Keratinocyte (primary cell): ENCODE measurements at regions not wholly inside any gene's neighbourhood (a gene's known extent, or its start where the extent isn't known, plus 50 kb on each side); places are given as distances from the start of the nearest gene placed in this dataset.

Experiments used
- DNase-seq: peaks from one replicate; pipeline ENCODE4 v3.0.0-alpha.2; 2011; ENCODE audit warnings: low read depth, missing footprints, low spot score
- FAIRE-seq: peaks from 2 replicates; lab custom pipeline; 2011; peaks lifted over from hg19 to GRCh38; lab: Jason Lieb, UNC
- H2AFZ ChIP-seq: 2 replicates; pipeline ENCODE4 v1.6.0; 2012; ENCODE audit warnings: low read length, control low read depth, inconsistent platforms; ENCODE audit not compliant: control insufficient read depth
- H3K27ac ChIP-seq: 2 replicates; pipeline ENCODE4 v1.5.1; 2011; ENCODE audit warnings: low read length; ENCODE audit not compliant: control insufficient read depth, insufficient read depth
- H3K27me3 ChIP-seq: 3 replicates; pipeline ENCODE4 v1.6.0; 2011; ENCODE audit warnings: low read length; ENCODE audit not compliant: control insufficient read depth, insufficient read depth; ENCODE audit errors: extremely low read depth
- H3K36me3 ChIP-seq, 2 experiments: 2 replicates in 1 of 2; 3 replicates in 1 of 2; pipeline ENCODE4 v1.5.1; 2011; ENCODE audit warnings: low read length in 2 of 2, mild to moderate bottlenecking in 1 of 2; ENCODE audit not compliant: control insufficient read depth in 2 of 2, insufficient read depth in 2 of 2; ENCODE audit errors: extremely low read depth in 1 of 2
- H3K4me1 ChIP-seq: 3 replicates; pipeline ENCODE4 v1.5.1; 2011; ENCODE audit warnings: low read length; ENCODE audit not compliant: control insufficient read depth, insufficient read depth; ENCODE audit errors: extremely low read depth
- H3K4me2 ChIP-seq: 3 replicates; pipeline ENCODE4 v1.6.0; 2011; ENCODE audit warnings: low read depth, low read length; ENCODE audit not compliant: control insufficient read depth, insufficient read depth; ENCODE audit errors: extremely low read depth
- H3K4me3 ChIP-seq, 3 experiments: fragments of 200-600 bp in 1 of 3; sonication (generic) in 1 of 3; 2 replicates in 2 of 3; 3 replicates in 1 of 3; pipeline ENCODE4 v1.5.1; 2011 to 2016; ENCODE audit warnings: low read length in 3 of 3, mild to moderate bottlenecking in 3 of 3, control low read depth in 2 of 3, inconsistent platforms in 1 of 3, low read depth in 1 of 3, mixed read lengths in 1 of 3, mixed run types in 1 of 3, moderate library complexity in 1 of 3; ENCODE audit not compliant: control insufficient read depth in 2 of 3, insufficient read depth in 2 of 3; ENCODE audit errors: extremely low read depth in 1 of 3
- H3K79me2 ChIP-seq: 2 replicates; pipeline ENCODE4 v1.6.0; 2012; ENCODE audit warnings: low read length; ENCODE audit not compliant: control insufficient read depth, insufficient read depth
- H3K9ac ChIP-seq: 3 replicates; pipeline ENCODE4 v1.6.0; 2011; ENCODE audit warnings: low read length; ENCODE audit not compliant: control insufficient read depth, insufficient read depth; ENCODE audit errors: extremely low read depth
- H3K9me1 ChIP-seq: 3 replicates; pipeline ENCODE4 v1.6.0; 2011; ENCODE audit warnings: low read length; ENCODE audit not compliant: control insufficient read depth, insufficient read depth; ENCODE audit errors: extremely low read depth
- H3K9me3 ChIP-seq: 2 replicates; pipeline ENCODE4 v1.5.1; 2012; ENCODE audit warnings: low read depth, low read length; ENCODE audit not compliant: control insufficient read depth
- H4K20me1 ChIP-seq: 3 replicates; pipeline ENCODE4 v1.6.0; 2011; ENCODE audit warnings: low read length; ENCODE audit not compliant: control insufficient read depth, insufficient read depth; ENCODE audit errors: extremely low read depth
- EZH2 ChIP-seq: IDR thresholded peaks from one replicate; pipeline ENCODE4 v1.6.1; 2012; ENCODE audit warnings: inconsistent platforms, mild to moderate bottlenecking, low read length, moderate library complexity
- dilution Hi-C: fragments of 300-500 bp; cut with MboI; formaldehyde crosslinking; loops from one replicate; pipeline ENCODE4 v1.7.0; 2020; ENCODE audit warnings: low sequenced_read_pairs; ENCODE audit not compliant: extremely low pct_ligation_motif_present
- TF ChIP-seq, protein P1 (sequence below), 3 experiments: IDR thresholded peaks in 1 of 3; conservative IDR thresholded peaks in 1 of 3; optimal IDR thresholded peaks in 1 of 3; 2 replicates in 2 of 3; 3 replicates in 1 of 3; pipeline versions ENCODE3 to v1.5.1; 2011; ENCODE audit warnings: low read length in 3 of 3, mild to moderate bottlenecking in 3 of 3, moderate library complexity in 2 of 3, control low read depth in 1 of 3, inconsistent platforms in 1 of 3; ENCODE audit not compliant: insufficient read depth in 2 of 3; ENCODE audit errors: extremely low read depth in 1 of 3

DNA sequence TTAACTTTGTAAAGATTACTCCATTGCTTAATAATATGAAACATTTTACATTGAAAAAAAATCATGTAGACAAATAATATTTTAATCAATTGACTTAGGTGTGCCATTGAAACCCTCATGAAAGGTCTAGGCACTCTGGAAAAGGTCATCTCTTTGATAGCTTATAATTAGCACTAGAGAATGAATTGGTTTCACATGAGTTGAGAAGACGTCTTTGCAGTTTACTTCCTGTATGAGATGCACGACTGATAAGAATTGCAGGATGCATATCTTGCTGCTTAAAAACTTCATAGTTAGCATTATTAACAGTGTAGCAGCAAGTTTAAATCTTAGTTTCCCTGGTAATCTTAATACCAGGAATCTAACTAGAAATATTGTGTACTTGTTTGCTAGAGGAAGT lies 614.2 kb upstream of the COBL start:
- Histone ChIP-seq H3K4me2 (no peak overlapping the region), H3K4me3 (no peak overlapping the region), H3K27ac (no peak overlapping the region), H3K27me3 (no peaks in the 10 kb centered on the region), H3K36me3 (no peaks in the 10 kb centered on the region), H3K9me3 (no peaks in the 10 kb centered on the region), H3K9me1 (no peaks in the 10 kb centered on the region), H2AFZ (no peak overlapping the region), H3K79me2 (no peaks in the 10 kb centered on the region), H3K4me1 (no peaks in the 10 kb centered on the region), H4K20me1 (no peaks in the 10 kb centered on the region), H3K9ac (no peak overlapping the region)
- dilution Hi-C loops = no loop called here
- no peak for TF ChIP-seq EZH2
- TF ChIP-seq, protein P1, sequence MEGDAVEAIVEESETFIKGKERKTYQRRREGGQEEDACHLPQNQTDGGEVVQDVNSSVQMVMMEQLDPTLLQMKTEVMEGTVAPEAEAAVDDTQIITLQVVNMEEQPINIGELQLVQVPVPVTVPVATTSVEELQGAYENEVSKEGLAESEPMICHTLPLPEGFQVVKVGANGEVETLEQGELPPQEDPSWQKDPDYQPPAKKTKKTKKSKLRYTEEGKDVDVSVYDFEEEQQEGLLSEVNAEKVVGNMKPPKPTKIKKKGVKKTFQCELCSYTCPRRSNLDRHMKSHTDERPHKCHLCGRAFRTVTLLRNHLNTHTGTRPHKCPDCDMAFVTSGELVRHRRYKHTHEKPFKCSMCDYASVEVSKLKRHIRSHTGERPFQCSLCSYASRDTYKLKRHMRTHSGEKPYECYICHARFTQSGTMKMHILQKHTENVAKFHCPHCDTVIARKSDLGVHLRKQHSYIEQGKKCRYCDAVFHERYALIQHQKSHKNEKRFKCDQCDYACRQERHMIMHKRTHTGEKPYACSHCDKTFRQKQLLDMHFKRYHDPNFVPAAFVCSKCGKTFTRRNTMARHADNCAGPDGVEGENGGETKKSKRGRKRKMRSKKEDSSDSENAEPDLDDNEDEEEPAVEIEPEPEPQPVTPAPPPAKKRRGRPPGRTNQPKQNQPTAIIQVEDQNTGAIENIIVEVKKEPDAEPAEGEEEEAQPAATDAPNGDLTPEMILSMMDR (optimal IDR thresholded peaks at IDR 0.05 in 1 of 3, IDR thresholded peaks at IDR 0.05 in 1 of 3, conservative IDR thresholded peaks at IDR 0.05 in 1 of 3; ENCODE audit: extremely low read depth in 1 of 3, insufficient read depth in 2 of 3, low read length in 3 of 3) = no peak
- FAIRE-seq (no peak), DNase-seq (no peak)

DNA sequence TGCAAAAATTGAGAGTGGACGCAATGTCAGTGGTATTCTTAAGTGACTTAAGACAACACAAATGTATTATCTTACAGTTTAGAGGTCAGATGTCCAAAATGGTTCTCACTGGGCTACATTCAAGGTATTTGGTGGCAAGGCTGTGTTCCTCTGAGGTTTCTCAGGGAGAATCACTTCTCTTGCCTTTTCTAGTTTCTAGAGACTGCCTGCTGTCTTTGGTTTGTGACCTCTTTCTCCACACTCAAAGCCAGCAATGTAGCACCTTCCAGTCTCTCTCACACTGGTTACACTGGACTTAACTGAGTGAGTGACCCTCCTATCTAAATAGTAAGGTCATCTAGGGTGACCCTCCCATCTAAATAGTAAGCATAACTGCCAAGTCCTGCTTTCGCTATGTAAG lies 613.2 kb upstream of the COBL start:
- dilution Hi-C loops = no loop called here
- no peaks in the 10 kb centered on the region for H3K4me1 ChIP-seq
- no peaks in the 10 kb centered on the region for H3K79me2 ChIP-seq
- no peak overlapping the region for H3K4me2 ChIP-seq
- H3K9me1 ChIP-seq = no peaks in the 10 kb centered on the region
- no peak overlapping the region for H3K27ac ChIP-seq
- no peaks in the 10 kb centered on the region for H3K27me3 ChIP-seq
- no peak overlapping the region for H3K9ac ChIP-seq
- H3K9me3 ChIP-seq = no peaks in the 10 kb centered on the region
- DNase-seq = no peak
- no peak overlapping the region for H3K4me3 ChIP-seq
- FAIRE-seq = no peak
- H2AFZ ChIP-seq = no peak overlapping the region
- TF ChIP-seq, protein P1 (optimal IDR thresholded peaks at IDR 0.05 in 1 of 3, IDR thresholded peaks at IDR 0.05 in 1 of 3, conservative IDR thresholded peaks at IDR 0.05 in 1 of 3; ENCODE audit: extremely low read depth in 1 of 3, insufficient read depth in 2 of 3, low read length in 3 of 3) = no peak
- no peak for TF ChIP-seq EZH2
- no peaks in the 10 kb centered on the region for H4K20me1 ChIP-seq
- H3K36me3 ChIP-seq = no peaks in the 10 kb centered on the region
